ENCODE measurements at regions not wholly inside any gene's neighbourhood (a gene's known extent, or its start where the extent isn't known, plus 50 kb on each side); places are given as distances from the start of the nearest gene placed in this dataset.

- TF ChIP-seq CTCF (IDR thresholded peaks at IDR 0.05; ENCODE audit: low read depth, low read length, poor library complexity, severe bottlenecking) = no peak
- TF ChIP-seq EZH2phosphoT487 (IDR thresholded peaks at IDR 0.05; ENCODE audit: borderline replicate concordance, low read length) = no peak
Observed at GRCh38 chr2:8363161-8363560, 318.7 kb upstream of the ID2 start.

Measured in DOHH2 (cell line).